Dermis blood vessel endothelial cell (primary cell): ENCODE measurements at regions not wholly inside any gene's neighbourhood (a gene's known extent, or its start where the extent isn't known, plus 50 kb on each side); places are given as distances from the start of the nearest gene placed in this dataset.

ENCODE experiments used
- DNase-seq: peaks from one replicate; pipeline ENCODE4 v3.0.0; 2010

GRCh38 chr18:53800171-53800570 lies 424.3 kb downstream of the MBD2 start:
- no peak for DNase-seq

- DNase-seq, result no peak
Observed at GRCh38 chr18:53799134-53799533, 425.3 kb downstream of the MBD2 start.

DNA sequence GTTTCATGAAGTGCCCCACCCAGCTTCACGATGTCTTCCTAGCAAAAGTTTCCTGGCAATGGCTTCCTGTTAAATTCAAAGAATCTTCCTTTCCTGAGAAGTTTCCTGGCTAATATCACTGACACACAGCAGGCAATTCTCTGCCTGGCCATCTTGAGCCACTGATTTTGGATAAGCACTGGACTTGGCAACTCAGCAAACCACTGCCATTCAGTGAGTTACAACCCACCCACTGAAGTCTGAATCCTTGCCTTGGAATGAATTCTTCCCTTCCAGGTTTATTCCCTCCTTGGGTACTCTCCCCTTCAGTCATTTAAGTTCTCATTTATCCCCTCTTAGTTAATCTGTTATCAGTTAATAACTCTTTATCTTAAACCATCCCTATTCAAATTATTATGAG lies 426.0 kb downstream of the MBD2 start:
- DNase-seq, result no peak

DNA sequence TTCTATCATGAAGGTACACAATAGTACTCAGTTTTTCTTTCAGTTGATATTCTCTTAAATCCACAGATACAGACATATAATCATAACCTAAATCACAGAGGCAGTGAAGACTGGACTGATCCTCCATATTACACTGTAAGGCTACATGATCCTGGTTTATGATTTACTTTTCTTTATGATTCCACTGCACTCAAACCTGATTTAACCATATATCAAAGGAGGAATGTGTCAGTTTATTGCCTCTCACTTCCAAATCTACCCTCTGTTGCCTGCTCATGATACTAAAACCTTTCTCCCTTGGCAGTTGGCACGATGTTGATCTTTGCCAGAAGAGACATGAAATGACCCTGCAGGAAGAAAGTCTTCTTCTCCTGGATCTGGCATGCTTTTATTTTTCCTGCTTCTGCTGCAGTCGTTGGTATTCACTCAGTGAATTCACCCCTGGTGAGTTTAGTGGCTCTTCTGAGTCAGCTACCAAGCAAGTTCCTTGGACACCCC lies 426.4 kb downstream of the MBD2 start:
- DNase-seq, result no peak

DNA sequence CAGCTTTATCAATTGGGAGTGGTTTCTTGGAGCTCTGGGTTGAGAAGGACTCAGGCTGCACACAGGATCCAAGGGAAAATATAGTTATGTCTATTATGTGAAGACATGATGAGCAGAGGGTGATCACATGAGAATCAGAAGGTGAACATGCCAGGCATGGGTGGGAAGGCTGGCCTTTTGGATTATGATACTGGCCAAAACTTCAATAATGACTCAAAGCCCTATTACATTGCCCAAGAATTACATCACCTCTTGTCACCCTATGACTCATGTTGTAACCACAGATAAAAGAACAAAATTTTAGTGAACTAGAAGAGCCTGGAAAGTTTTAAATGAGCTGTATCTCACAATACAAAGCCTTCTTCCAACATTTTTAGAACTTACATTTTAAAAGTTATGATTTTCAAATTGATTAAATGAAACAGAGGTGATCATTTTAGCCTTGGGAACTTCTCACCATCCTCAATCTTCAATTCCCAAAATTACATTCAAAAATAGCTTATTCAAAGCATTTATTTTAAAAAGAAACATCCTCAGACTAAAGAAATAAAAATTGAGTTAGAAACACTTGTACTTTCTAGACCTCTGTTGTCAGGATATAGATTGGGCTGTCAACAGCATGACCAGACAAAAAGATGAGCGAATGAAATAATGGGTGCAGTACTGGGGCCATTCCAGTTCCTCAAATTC lies 428.3 kb downstream of the MBD2 start:
- no peak for DNase-seq

DNA sequence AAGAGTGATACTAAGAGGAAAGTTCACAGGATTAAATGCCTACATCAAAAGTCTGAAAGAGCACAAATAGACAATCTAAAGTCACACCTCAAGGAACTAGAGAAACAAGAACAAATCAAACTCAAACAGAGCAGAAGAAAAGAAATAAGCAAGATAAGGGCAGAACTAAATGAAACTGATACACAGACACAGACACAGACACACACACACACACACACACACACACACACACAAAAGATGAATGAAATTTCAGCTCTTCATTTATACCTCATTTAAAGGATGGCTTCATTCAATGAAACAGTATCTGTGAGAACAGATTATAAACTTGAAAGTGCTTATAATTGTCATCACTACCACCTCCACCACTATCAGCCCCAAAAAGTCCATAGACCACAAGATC lies 428.9 kb downstream of the MBD2 start:
- DNase-seq, result no peak

- no peak for DNase-seq
Observed at GRCh38 chr18:53795061-53795460, 429.4 kb downstream of the MBD2 start.

DNA sequence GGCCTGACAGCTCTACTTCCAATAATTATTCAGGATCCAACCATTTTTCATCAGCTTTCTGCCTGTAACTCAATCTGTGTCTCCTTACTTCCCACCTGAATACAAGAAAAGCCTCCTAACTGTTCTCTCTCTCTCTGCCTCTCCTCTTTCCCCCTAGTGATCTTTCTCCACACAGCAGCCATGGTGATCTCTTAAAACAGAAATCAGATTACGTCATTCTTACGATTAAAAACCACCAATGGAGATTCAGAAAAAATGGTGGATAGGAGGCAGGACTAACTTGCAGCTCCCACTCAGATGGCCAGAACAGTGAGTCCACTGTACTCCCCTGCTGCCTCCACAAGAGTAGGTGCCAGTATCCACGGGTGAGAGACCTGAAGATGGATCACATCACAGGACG lies 431.7 kb downstream of the MBD2 start:
- DNase-seq, result no peak

DNA sequence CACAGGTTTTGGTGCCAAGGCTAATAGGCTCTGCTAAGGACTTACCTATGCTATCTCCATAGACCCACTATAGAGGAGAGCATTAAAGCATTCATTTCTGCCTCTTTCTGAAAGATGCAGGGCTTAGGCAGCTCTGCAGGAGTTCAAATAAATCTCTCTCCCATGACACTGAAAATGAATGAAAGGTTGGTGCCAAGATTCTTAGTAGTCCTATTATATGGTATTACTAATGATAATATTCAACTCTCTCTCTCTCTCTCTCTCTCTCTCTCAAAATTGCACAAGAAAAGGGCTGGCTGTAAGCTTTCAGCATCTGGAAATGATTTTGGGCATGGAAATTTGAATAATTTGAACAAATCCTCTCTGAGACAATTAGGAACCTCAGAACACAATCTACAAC lies 433.7 kb downstream of the MBD2 start:
- no peak for DNase-seq

GRCh38 chr18:53789376-53790247 lies 434.9 kb downstream of the MBD2 start:
- DNase-seq, result no peak

DNA sequence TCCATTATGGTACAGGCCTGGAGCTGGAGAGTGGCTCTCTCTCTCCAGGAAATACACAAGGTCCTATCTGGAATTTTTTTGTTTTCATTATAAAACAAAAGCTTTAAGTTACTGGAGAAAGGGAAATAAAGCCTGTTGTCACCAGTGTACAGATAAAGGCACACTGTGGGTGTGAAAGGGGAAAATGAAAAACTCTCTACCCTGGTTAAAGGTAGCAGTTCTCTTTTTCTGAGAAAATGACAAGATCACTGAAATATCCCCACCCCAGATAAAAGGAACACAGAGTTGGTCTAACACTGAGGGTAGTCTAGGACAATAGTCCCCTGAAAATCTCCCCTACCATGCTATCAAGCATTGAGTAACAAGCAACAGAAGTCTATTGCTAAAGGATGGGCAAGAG lies 438.7 kb downstream of the MBD2 start:
- DNase-seq, result no peak

GRCh38 chr18:53784253-53784652 lies 440.2 kb downstream of the MBD2 start:
- DNase-seq, result no peak

DNA sequence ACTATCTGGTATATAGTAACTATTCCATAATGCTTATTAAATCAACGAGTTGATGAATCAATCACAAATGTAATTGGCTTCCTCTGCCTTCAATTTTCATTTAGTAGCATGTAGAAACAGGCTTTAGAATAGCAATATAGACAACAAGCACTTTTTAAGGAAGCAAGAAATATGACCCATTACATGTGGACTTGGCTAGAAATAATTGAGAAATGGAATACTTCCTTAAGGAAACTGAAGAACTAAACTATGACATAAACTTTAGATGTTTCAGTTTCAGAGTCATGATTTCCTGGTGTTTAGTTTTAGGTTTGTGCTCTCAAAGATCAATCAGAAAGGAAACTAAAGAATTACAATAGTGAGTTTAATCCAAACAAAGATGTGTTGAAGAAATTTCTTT lies 443.8 kb downstream of the MBD2 start:
- DNase-seq, result no peak

- no peak for DNase-seq
Observed at GRCh38 chr18:53772293-53772692, 452.2 kb downstream of the MBD2 start.

DNA sequence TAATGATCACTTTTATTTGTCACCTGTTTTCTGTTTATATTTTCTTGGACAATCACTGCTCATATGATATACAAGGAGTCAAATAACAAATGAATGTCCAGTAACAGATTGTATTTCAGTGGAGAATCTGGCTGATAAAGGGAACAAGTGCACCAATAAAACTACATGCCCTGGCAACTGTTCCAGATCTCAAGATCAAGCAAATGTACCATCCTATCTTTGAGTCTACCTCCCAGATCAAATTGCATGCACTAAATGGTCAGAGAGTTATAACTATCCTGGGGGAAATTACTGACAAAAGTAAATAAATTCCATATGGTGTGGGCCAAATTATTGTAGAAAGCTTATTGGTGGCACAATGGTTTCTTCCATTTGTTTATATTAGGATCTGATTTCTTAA lies 452.8 kb downstream of the MBD2 start:
- no peak for DNase-seq

DNA sequence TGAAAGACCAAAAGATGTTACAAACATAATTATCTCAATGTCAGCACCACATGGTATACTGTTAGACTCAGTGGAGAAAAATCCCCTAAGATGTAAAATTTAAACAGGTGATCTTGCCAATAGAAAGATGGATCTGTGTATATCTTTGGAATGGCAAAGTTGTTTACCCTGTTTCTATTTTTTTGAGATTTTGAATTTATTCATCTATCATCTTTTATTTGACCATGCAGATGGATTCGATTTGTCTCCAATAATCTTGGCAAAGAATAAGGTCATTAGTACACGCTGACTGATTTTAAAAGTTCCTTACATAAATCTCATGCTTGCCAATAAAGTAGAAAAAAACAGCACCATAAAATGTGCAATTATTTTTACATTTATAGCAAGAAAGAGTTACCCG lies 459.3 kb downstream of the MBD2 start:
- no peak for DNase-seq

DNA sequence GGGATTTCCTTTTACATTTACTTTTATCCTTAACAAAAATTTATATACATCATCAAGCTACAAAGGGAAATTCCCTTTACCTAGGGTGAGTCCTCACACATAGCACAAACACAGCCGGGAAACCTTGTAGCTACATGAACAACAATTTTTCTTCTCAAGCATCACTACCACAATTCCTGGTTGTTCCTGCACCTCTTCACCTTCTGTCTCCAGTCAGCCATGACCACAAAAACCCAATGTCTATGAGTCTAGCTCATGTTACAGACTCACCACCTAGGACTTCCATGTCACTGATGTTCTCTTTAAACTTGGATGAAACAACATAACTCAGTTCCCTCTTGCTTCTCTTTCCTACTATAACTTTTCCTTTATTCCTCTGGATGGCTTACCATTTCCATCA lies 460.4 kb downstream of the MBD2 start:
- no peak for DNase-seq

- no peak for DNase-seq
Observed at GRCh38 chr18:53757328-53757727, 467.1 kb downstream of the MBD2 start.

GRCh38 chr18:53756610-53756972 lies 467.9 kb downstream of the MBD2 start:
- no peak for DNase-seq

- no peak for DNase-seq
Observed at GRCh38 chr18:53755914-53756609, 468.4 kb downstream of the MBD2 start.

DNA sequence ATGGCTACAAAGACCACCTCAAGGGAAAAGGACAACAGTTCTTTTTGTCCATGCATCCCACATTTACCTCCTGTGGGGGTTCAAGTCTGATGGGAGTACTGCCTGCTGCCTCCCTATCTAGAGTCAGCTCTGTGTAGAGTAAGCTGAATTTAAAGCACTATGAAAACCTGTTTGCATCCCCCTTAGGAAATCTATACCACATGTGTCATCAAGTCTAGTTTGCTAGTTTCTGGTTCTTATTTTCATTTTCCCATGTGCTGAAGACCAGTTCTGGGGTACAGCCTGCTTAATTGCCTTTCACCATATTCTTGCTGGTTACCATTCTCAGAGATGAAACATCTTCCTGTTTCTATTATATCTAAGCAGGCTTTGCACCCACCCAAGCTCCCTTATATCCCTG lies 470.3 kb downstream of the MBD2 start:
- no peak for DNase-seq

- DNase-seq, result no peak
Observed at GRCh38 chr18:53753601-53754000, 470.9 kb downstream of the MBD2 start.

DNA sequence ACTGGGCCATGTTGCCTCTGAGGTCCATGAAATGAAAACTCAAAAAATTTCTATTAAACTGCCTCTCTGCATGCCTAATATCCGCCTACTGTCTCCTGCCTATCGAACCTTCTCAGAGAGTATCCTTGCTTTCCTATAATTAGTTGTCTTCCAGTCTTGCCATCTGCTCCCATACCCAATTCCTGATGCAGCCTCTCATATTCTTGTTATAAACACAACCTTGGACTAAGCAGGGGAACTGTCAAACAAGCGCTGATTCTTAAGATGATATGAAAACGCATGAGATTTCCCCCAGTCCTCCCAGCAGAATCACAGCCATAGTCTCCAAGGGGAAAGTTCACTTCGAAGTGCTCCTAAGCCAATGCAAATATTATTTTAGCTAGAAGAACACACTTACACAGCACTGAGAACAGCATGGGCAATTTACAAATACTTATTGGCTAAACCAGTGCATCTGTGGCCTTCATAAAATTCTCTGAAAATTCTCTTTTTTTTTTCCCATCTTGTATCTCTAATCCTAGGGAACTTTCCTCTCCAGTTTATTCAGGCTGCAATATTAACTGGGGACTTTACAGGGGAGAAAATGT lies 471.6 kb downstream of the MBD2 start:
- no peak for DNase-seq
